T-cell (primary cell): ENCODE measurements at regions not wholly inside any gene's neighbourhood (a gene's known extent, or its start where the extent isn't known, plus 50 kb on each side); places are given as distances from the start of the nearest gene placed in this dataset.

Source experiments
- ATAC-seq, 4 experiments: fragments of 200-7000 bp in 3 of 4; fragments of 150-1000 bp in 1 of 4; cut with Tn5 transposase; replicated peaks in 1 of 4; 1 replicate in 3 of 4; 2 replicates in 1 of 4; pipeline ENCODE4 v1.10.0; 2021; ENCODE audit warnings: moderate library complexity in 3 of 4, mild to moderate bottlenecking in 2 of 4, moderate number of reproducible peaks in 1 of 4
- CTCF ChIA-PET, 2 donors: fragments of 300-600 bp; sonication (Branson Sonifier 250); formaldehyde crosslinking; loops; one replicate each; lab custom pipeline; 2022; ENCODE audit warnings: antibody characterized with exemption in 2 of 2; lab: Charles Lee
- POLR2A ChIA-PET, 2 donors: fragments of 300-600 bp; sonication (Branson Sonifier 250); formaldehyde crosslinking; loops; one replicate each; lab custom pipeline; 2022; ENCODE audit warnings: antibody characterized with exemption in 2 of 2; lab: Charles Lee
- DNase-seq, 35 experiments: peaks; one replicate each; pipeline versions ENCODE4 v3.0.0 to v3.0.0-alpha.2; 2013 to 2023
- H3K27ac ChIP-seq: one replicate; pipeline ENCODE4 v1.5.1; 2013; ENCODE audit warnings: low read length
- H3K27me3 ChIP-seq, 2 experiments: replicated peaks in 1 of 2; 1 replicate in 1 of 2; 2 replicates in 1 of 2; pipeline versions ENCODE4 v1.6.1 to v1.7.0; 2013; ENCODE audit warnings: low read length in 1 of 2, mixed read lengths in 1 of 2; ENCODE audit not compliant: control insufficient read depth in 2 of 2, insufficient read depth in 2 of 2; ENCODE audit errors: extremely low read depth in 1 of 2
- H3K36me3 ChIP-seq, 2 donors: 1 replicate in 1 of 2; 2 replicates in 1 of 2; pipeline versions ENCODE4 v1.6.1 to v1.7.0; 2013; ENCODE audit warnings: low read length in 1 of 2; ENCODE audit not compliant: control insufficient read depth in 2 of 2, insufficient read depth in 1 of 2; ENCODE audit errors: extremely low read depth in 1 of 2
- H3K4me1 ChIP-seq, 2 experiments: 1 replicate in 1 of 2; 2 replicates in 1 of 2; pipeline versions ENCODE4 v1.6.1 to v1.7.0; 2013; ENCODE audit warnings: low read length in 2 of 2, mixed read lengths in 1 of 2; ENCODE audit not compliant: insufficient read depth in 2 of 2, control insufficient read depth in 1 of 2; ENCODE audit errors: extremely low read depth in 1 of 2
- H3K4me3 ChIP-seq, 2 donors: 1 replicate in 1 of 2; 2 replicates in 1 of 2; pipeline versions ENCODE4 v1.5.1 to v1.7.0; 2013; ENCODE audit warnings: mild to moderate bottlenecking in 2 of 2, low read length in 1 of 2, moderate library complexity in 1 of 2; ENCODE audit not compliant: control insufficient read depth in 1 of 2; ENCODE audit errors: extremely low read depth in 1 of 2
- H3K9me3 ChIP-seq: 2 replicates; pipeline ENCODE4 v1.7.0; 2013
- H3K27ac Mint-ChIP-seq, 2 donors: one replicate each; pipeline ENCODE4 v1.8.0; 2020 to 2021; ENCODE audit warnings: mild to moderate bottlenecking in 2 of 2, mixed read lengths in 2 of 2
- H3K27me3 Mint-ChIP-seq, 2 donors: one replicate each; pipeline ENCODE4 v1.8.0; 2021 to 2022; ENCODE audit warnings: mixed read lengths in 2 of 2
- H3K36me3 Mint-ChIP-seq: one replicate; pipeline ENCODE4 v1.8.0; 2021; ENCODE audit warnings: mixed read lengths
- H3K4me1 Mint-ChIP-seq, 3 donors: one replicate each; pipeline ENCODE4 v1.8.0; 2020 to 2022; ENCODE audit warnings: mixed read lengths in 3 of 3, mild to moderate bottlenecking in 1 of 3
- H3K4me3 Mint-ChIP-seq, 3 donors: one replicate each; pipeline ENCODE4 v1.8.0; 2020 to 2022; ENCODE audit warnings: mild to moderate bottlenecking in 3 of 3, mixed read lengths in 3 of 3, moderate library complexity in 3 of 3
- H3K9me3 Mint-ChIP-seq, 3 donors: one replicate each; pipeline ENCODE4 v1.8.0; 2020 to 2022; ENCODE audit warnings: mixed read lengths in 3 of 3
- whole genome bisulfite sequencing: methylation state at CpG from one replicate; pipeline ENCODE4 v1.1.5; 2013; ENCODE audit warnings: missing lambda C conversion rate; ENCODE audit not compliant: insufficient coverage; 5-methylcytosine and 5-hydroxymethylcytosine counted together

- Mint-ChIP-seq H3K36me3 (no peaks in the 10 kb centered on the region), H3K27ac (no peak overlapping the region), H3K4me1 (no peaks in the 10 kb centered on the region), H3K4me3 (no peak overlapping the region), H3K27me3 (peaks cover 3 to 4% of the 10 kb centered on the region in 2 donors), H3K9me3 (no peaks in the 10 kb centered on the region)
- no peaks in the 10 kb centered on the region for H3K4me1 ChIP-seq
- H3K27ac ChIP-seq = no peak overlapping the region
- DNase-seq (no peak), ATAC-seq (no peak)
- CTCF ChIA-PET = no interaction called here
- H3K27me3 ChIP-seq = no peaks in the 10 kb centered on the region
- WGBS = 60% methylated on average over 1 of the region's 2 CpGs
- H3K4me3 ChIP-seq = no peak overlapping the region
- no peaks in the 10 kb centered on the region for H3K9me3 ChIP-seq
- POLR2A ChIA-PET = interaction anchor here in 1 of 2 donors (0.6 kb wide), 1 partner anchor 332 kb away, joined by 8 read pairs; no protein-coding TSS in a partner anchor
- no peaks in the 10 kb centered on the region for H3K36me3 ChIP-seq
Observed at GRCh38 chr7:12888717-12889116, 201.3 kb downstream of the ARL4A start.

GRCh38 chr7:12889391-12889790 lies 202.0 kb downstream of the ARL4A start:
- DNase-seq = no peak
- Mint-ChIP-seq H3K4me1 (no peaks in the 10 kb centered on the region), H3K9me3 (no peaks in the 10 kb centered on the region), H3K4me3 (no peak overlapping the region), H3K27ac (no peak overlapping the region), H3K36me3 (no peaks in the 10 kb centered on the region), H3K27me3 (peaks cover 3 to 4% of the 10 kb centered on the region in 2 donors)
- WGBS = no CpG with 5 or more reads among the region's 4 CpGs
- Histone ChIP-seq H3K27me3 (no peaks in the 10 kb centered on the region), H3K9me3 (no peaks in the 10 kb centered on the region), H3K36me3 (no peaks in the 10 kb centered on the region), H3K4me3 (no peak overlapping the region), H3K4me1 (no peaks in the 10 kb centered on the region), H3K27ac (no peak overlapping the region)
- ChIA-PET POLR2A (interaction anchor here in 1 of 2 donors (0.6 kb wide), 1 partner anchor 331 kb away, joined by 8 read pairs; no protein-coding TSS in a partner anchor), CTCF (no interaction called here)
- ATAC-seq = no peak

GRCh38 chr7:12890586-12890985 lies 203.2 kb downstream of the ARL4A start:
- ATAC-seq = no peak
- Histone ChIP-seq H3K9me3 (no peaks in the 10 kb centered on the region), H3K4me1 (no peaks in the 10 kb centered on the region), H3K27ac (no peak overlapping the region), H3K27me3 (no peaks in the 10 kb centered on the region), H3K36me3 (no peaks in the 10 kb centered on the region), H3K4me3 (no peak overlapping the region)
- ChIA-PET CTCF (interaction anchor here in 1 of 2 donors (1.0 kb wide), 1 partner anchor 58 kb away, joined by 3 read pairs; no protein-coding TSS in a partner anchor), POLR2A (no interaction called here)
- Mint-ChIP-seq H3K4me3 (no peak overlapping the region), H3K27me3 (peaks cover 0 to 3% of the 10 kb centered on the region in 2 donors), H3K9me3 (no peaks in the 10 kb centered on the region), H3K27ac (no peak overlapping the region), H3K36me3 (no peaks in the 10 kb centered on the region), H3K4me1 (no peaks in the 10 kb centered on the region)
- no CpG with 5 or more reads among the region's 2 CpGs for WGBS
- DNase-seq = no peak

- H3K27me3 ChIP-seq = no peaks in the 10 kb centered on the region
- ChIA-PET CTCF (interaction anchor here in 1 of 2 donors (0.7 kb wide), 1 partner anchor 585 kb away, joined by 7 read pairs; no protein-coding TSS in a partner anchor), POLR2A (interaction anchor here in 1 of 2 donors (0.7 kb wide), 1 partner anchor 1183 kb away, joined by 6 read pairs; no protein-coding TSS in a partner anchor)
- ATAC-seq (no peak), DNase-seq (no peak)
- H3K4me1 Mint-ChIP-seq = no peaks in the 10 kb centered on the region
- no peak overlapping the region for H3K27ac Mint-ChIP-seq
- H3K36me3 Mint-ChIP-seq = no peaks in the 10 kb centered on the region
- peaks cover 0 to 3% of the 10 kb centered on the region in 2 donors for H3K27me3 Mint-ChIP-seq
- no peaks in the 10 kb centered on the region for H3K9me3 Mint-ChIP-seq
- H3K27ac ChIP-seq = no peak overlapping the region
- no peaks in the 10 kb centered on the region for H3K9me3 ChIP-seq
- no peak overlapping the region for H3K4me3 Mint-ChIP-seq
- no peaks in the 10 kb centered on the region for H3K36me3 ChIP-seq
- H3K4me1 ChIP-seq = no peaks in the 10 kb centered on the region
- WGBS = no CpG with 5 or more reads among the region's 2 CpGs
- no peak overlapping the region for H3K4me3 ChIP-seq
Observed at GRCh38 chr7:12893292-12893691, 205.9 kb downstream of the ARL4A start.

- DNase-seq (no peak), ATAC-seq (no peak)
- Mint-ChIP-seq H3K4me3 (no peak overlapping the region), H3K27me3 (peaks cover 0 to 3% of the 10 kb centered on the region in 2 donors), H3K36me3 (no peaks in the 10 kb centered on the region), H3K27ac (no peak overlapping the region), H3K4me1 (no peaks in the 10 kb centered on the region), H3K9me3 (no peaks in the 10 kb centered on the region)
- no peaks in the 10 kb centered on the region for H3K27me3 ChIP-seq
- ChIA-PET POLR2A (interaction anchor here in 1 of 2 donors (0.7 kb wide), 1 partner anchor 14 kb away, joined by 3 read pairs; no protein-coding TSS in a partner anchor), CTCF (interaction anchor here in 1 of 2 donors (0.5 to 0.7 kb wide), 3 partner anchors 9 to 171 kb away, joined by 3 to 7 read pairs (median 3); no protein-coding TSS in a partner anchor)
- no peaks in the 10 kb centered on the region for H3K4me1 ChIP-seq
- no peaks in the 10 kb centered on the region for H3K36me3 ChIP-seq
- no peak overlapping the region for H3K4me3 ChIP-seq
- H3K27ac ChIP-seq = no peak overlapping the region
- no peaks in the 10 kb centered on the region for H3K9me3 ChIP-seq
- 88% methylated on average over 2 of the region's 3 CpGs for WGBS
Observed at GRCh38 chr7:12895296-12895695, 207.9 kb downstream of the ARL4A start.

- no peak overlapping the region for H3K27ac ChIP-seq
- H3K9me3 ChIP-seq = no peaks in the 10 kb centered on the region
- no peak for DNase-seq
- ChIA-PET POLR2A (no interaction called here), CTCF (no interaction called here)
- no peaks in the 10 kb centered on the region for H3K36me3 Mint-ChIP-seq
- H3K27ac Mint-ChIP-seq = no peak overlapping the region
- no peaks in the 10 kb centered on the region for H3K9me3 Mint-ChIP-seq
- no peak for ATAC-seq
- no CpG with 5 or more reads among the region's 1 CpG for WGBS
- no peak overlapping the region for H3K4me3 ChIP-seq
- H3K27me3 ChIP-seq = no peaks in the 10 kb centered on the region
- H3K4me3 Mint-ChIP-seq = no peak overlapping the region
- H3K4me1 ChIP-seq = no peaks in the 10 kb centered on the region
- peaks cover 0 to 3% of the 10 kb centered on the region in 2 donors for H3K27me3 Mint-ChIP-seq
- no peaks in the 10 kb centered on the region for H3K36me3 ChIP-seq
- no peaks in the 10 kb centered on the region for H3K4me1 Mint-ChIP-seq
Observed at GRCh38 chr7:12896316-12896715, 208.9 kb downstream of the ARL4A start.
